ENCODE measurements at regions not wholly inside any gene's neighbourhood (a gene's known extent, or its start where the extent isn't known, plus 50 kb on each side); places are given as distances from the start of the nearest gene placed in this dataset.

DNA sequence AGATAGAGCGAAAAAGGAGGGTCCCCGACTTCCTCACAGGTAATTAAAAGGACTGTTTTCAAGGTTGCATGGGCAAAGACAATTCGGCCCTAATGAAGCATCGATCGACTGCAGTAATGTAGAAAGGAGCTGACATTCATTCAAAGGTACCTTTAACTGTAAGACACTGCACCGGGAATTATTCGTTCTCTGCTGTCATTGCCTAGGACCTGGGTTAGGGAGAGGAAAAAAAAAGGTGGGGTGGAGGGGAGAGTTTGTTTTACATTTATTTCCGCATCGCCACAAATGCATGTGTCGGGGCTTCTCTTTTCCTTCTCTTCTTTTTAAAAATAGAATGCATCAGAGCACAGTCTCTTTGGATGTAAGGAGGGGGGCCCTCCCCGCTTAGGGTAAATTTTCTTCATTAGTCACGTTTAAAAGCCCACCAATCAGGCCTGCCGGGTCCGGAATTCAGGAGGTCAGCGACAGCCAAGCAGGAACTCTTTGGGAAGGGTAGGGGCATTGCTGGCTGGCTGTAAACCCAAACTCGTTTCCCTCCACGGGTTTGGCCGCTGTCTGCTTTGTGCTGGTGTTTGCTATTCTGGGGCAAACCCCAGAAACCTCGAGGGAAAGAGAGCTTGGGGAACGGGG lies 496.2 kb upstream of the ZFHX3 start:
- Histone ChIP-seq H3K9ac (ENCODE audit: control insufficient read depth, insufficient read depth, low read length) (no peak overlapping the region), H3K4me3 (no peak overlapping the region), H2AFZ (ENCODE audit: control insufficient read depth, low read depth, low read length) (no peak overlapping the region), H3K27me3 (replicated peaks in 1 of 2; ENCODE audit: control insufficient read depth in 2 of 2, insufficient read depth in 2 of 2, low read length in 1 of 2) (peaks cover 5% of the 10 kb centered on the region in 2 experiments; a peak in 1 of 4 replicates), H3K36me3 (ENCODE audit: control insufficient read depth in 2 of 2, insufficient read depth in 2 of 2, low read length in 1 of 2) (no peaks in the 10 kb centered on the region), H3K27ac (ENCODE audit: control insufficient read depth, insufficient read depth) (no peak overlapping the region), H3K79me2 (ENCODE audit: control insufficient read depth, insufficient read depth, low read length) (no peaks in the 10 kb centered on the region), H3K9me3 (replicated peaks; ENCODE audit: control insufficient read depth, insufficient read depth, low read length) (no peaks in the 10 kb centered on the region), H4K20me1 (ENCODE audit: control insufficient read depth, insufficient read depth) (no peaks in the 10 kb centered on the region), H3K4me1 (ENCODE audit: control insufficient read depth, insufficient read depth, low read length) (no peaks in the 10 kb centered on the region), H3K4me2 (ENCODE audit: control insufficient read depth, insufficient read depth) (no peak overlapping the region)
- FAIRE-seq: no peak
- no peak for DNase-seq (ENCODE audit: low read depth, low spot score)
- intact Hi-C loops (cut with micrococcal nuclease; ENCODE audit: unreplicated experiment): no loop called here
- no TSS peak for BruUV-seq (replicated peaks)
- WGBS (ENCODE audit: insufficient coverage, insufficient replicate concordance, low lambda C conversion rate, missing lambda C conversion rate): 39% methylated on average over 20 of the region's 20 CpGs
- TF ChIP-seq MEF2A (IDR thresholded peaks at IDR 0.05; ENCODE audit: insufficient read depth, low read depth, low read length) (no peak), SUZ12 (IDR thresholded peaks at IDR 0.05; ENCODE audit: unreplicated experiment) (peak; percentile 59)
- in situ Hi-C loops (cut with MboI): no loop called here
- ChIA-PET CTCF (no interaction called here), SMC1A (ENCODE audit: uncharacterized antibody, unreplicated experiment) (no interaction called here), POLR2A (no interaction called here), RAD21 (ENCODE audit: unreplicated experiment) (no interaction called here)
- ATAC-seq: no peak

GRCh38 chr16:73543331-73543969 lies 495.5 kb upstream of the ZFHX3 start:
- Histone ChIP-seq H3K4me1 (ENCODE audit: control insufficient read depth, insufficient read depth, low read length) (no peaks in the 10 kb centered on the region), H4K20me1 (ENCODE audit: control insufficient read depth, insufficient read depth) (no peaks in the 10 kb centered on the region), H3K4me3 (no peak overlapping the region), H3K36me3 (ENCODE audit: control insufficient read depth in 2 of 2, insufficient read depth in 2 of 2, low read length in 1 of 2) (no peaks in the 10 kb centered on the region), H3K27me3 (replicated peaks in 1 of 2; ENCODE audit: control insufficient read depth in 2 of 2, insufficient read depth in 2 of 2, low read length in 1 of 2) (peaks cover 5% of the 10 kb centered on the region in 2 experiments; a peak in 1 of 4 replicates), H3K27ac (ENCODE audit: control insufficient read depth, insufficient read depth) (no peak overlapping the region), H3K9ac (ENCODE audit: control insufficient read depth, insufficient read depth, low read length) (no peak overlapping the region), H3K9me3 (replicated peaks; ENCODE audit: control insufficient read depth, insufficient read depth, low read length) (no peaks in the 10 kb centered on the region), H3K4me2 (ENCODE audit: control insufficient read depth, insufficient read depth) (no peak overlapping the region), H3K79me2 (ENCODE audit: control insufficient read depth, insufficient read depth, low read length) (no peaks in the 10 kb centered on the region), H2AFZ (ENCODE audit: control insufficient read depth, low read depth, low read length) (no peak overlapping the region)
- ChIA-PET CTCF (interaction anchor here (0.5 kb wide), 1 partner anchor 1401 kb away, joined by 3 read pairs; no protein-coding TSS in a partner anchor), POLR2A (no interaction called here), SMC1A (ENCODE audit: uncharacterized antibody, unreplicated experiment) (no interaction called here), RAD21 (ENCODE audit: unreplicated experiment) (no interaction called here)
- no TSS peak for BruUV-seq (replicated peaks)
- intact Hi-C loops (cut with micrococcal nuclease; ENCODE audit: unreplicated experiment) (no loop called here), in situ Hi-C loops (cut with MboI) (no loop called here)
- FAIRE-seq: no peak
- whole genome bisulfite sequencing (ENCODE audit: insufficient coverage, insufficient replicate concordance, low lambda C conversion rate, missing lambda C conversion rate): 47% methylated on average over 9 of the region's 10 CpGs
- DNase-seq (ENCODE audit: low read depth, low spot score): no peak
- ATAC-seq: no peak
- TF ChIP-seq CTCF (IDR thresholded peaks at IDR 0.05 in 2 of 3, conservative IDR thresholded peaks at IDR 0.05 in 1 of 3; ENCODE audit: control insufficient read depth in 2 of 3, extremely low read depth in 1 of 3, insufficient read depth in 1 of 3, low read depth in 3 of 3, low read length in 3 of 3) (no peak), HCFC1 (IDR thresholded peaks at IDR 0.05; ENCODE audit: low read length) (no peak), IRF3 (IDR thresholded peaks at IDR 0.05) (no peak), BACH1 (IDR thresholded peaks at IDR 0.05; ENCODE audit: borderline replicate concordance) (no peak), CREM (IDR thresholded peaks at IDR 0.05; ENCODE audit: low read depth) (no peak)
- TF ChIP-seq, protein P1, sequence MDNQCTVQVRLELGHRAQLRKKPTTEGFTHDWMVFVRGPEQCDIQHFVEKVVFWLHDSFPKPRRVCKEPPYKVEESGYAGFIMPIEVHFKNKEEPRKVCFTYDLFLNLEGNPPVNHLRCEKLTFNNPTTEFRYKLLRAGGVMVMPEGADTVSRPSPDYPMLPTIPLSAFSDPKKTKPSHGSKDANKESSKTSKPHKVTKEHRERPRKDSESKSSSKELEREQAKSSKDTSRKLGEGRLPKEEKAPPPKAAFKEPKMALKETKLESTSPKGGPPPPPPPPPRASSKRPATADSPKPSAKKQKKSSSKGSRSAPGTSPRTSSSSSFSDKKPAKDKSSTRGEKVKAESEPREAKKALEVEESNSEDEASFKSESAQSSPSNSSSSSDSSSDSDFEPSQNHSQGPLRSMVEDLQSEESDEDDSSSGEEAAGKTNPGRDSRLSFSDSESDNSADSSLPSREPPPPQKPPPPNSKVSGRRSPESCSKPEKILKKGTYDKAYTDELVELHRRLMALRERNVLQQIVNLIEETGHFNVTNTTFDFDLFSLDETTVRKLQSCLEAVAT (IDR thresholded peaks at IDR 0.05): no peak
- TF ChIP-seq, protein P2, sequence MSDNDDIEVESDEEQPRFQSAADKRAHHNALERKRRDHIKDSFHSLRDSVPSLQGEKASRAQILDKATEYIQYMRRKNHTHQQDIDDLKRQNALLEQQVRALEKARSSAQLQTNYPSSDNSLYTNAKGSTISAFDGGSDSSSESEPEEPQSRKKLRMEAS (IDR thresholded peaks at IDR 0.05; ENCODE audit: low read depth, low read length): no peak
- TF ChIP-seq, protein P3, sequence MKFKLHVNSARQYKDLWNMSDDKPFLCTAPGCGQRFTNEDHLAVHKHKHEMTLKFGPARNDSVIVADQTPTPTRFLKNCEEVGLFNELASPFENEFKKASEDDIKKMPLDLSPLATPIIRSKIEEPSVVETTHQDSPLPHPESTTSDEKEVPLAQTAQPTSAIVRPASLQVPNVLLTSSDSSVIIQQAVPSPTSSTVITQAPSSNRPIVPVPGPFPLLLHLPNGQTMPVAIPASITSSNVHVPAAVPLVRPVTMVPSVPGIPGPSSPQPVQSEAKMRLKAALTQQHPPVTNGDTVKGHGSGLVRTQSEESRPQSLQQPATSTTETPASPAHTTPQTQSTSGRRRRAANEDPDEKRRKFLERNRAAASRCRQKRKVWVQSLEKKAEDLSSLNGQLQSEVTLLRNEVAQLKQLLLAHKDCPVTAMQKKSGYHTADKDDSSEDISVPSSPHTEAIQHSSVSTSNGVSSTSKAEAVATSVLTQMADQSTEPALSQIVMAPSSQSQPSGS (IDR thresholded peaks at IDR 0.05; ENCODE audit: low read length): no peak
